WTC11 (cell line): ENCODE measurements at regions not wholly inside any gene's neighbourhood (a gene's known extent, or its start where the extent isn't known, plus 50 kb on each side); places are given as distances from the start of the nearest gene placed in this dataset.

ENCODE experiments used
- ATF2 ChIP-seq: sonication (generic); formaldehyde crosslinking; IDR thresholded peaks from 2 replicates; pipeline ENCODE4 v1.8.1; 2022; ENCODE audit warnings: low read depth, missing genetic modification reagents, borderline replicate concordance
- CREB1 ChIP-seq: sonication (generic); formaldehyde crosslinking; IDR thresholded peaks from 2 replicates; pipeline ENCODE4 v1.8.0; 2023; ENCODE audit warnings: mild to moderate bottlenecking, missing genetic modification reagents
- CREM ChIP-seq: sonication (generic); formaldehyde crosslinking; IDR thresholded peaks from 2 replicates; pipeline ENCODE4 v1.8.1; 2022; ENCODE audit warnings: mild to moderate bottlenecking, missing genetic modification reagents, moderate library complexity
- JUN ChIP-seq: sonication (generic); formaldehyde crosslinking; IDR thresholded peaks from 2 replicates; pipeline ENCODE4 v1.8.0; 2023; ENCODE audit warnings: mild to moderate bottlenecking, missing genetic modification reagents
- MAX ChIP-seq: sonication (generic); formaldehyde crosslinking; IDR thresholded peaks from 2 replicates; pipeline ENCODE4 v1.8.0; 2022; ENCODE audit warnings: mild to moderate bottlenecking, missing genetic modification reagents
- NR1H2 ChIP-seq: sonication (generic); formaldehyde crosslinking; IDR thresholded peaks from 2 replicates; pipeline ENCODE4 v1.9.0; 2021; ENCODE audit warnings: mild to moderate bottlenecking, moderate library complexity, missing genetic modification reagents
- NR2C2 ChIP-seq: sonication (generic); formaldehyde crosslinking; IDR thresholded peaks from 2 replicates; pipeline ENCODE4 v1.8.0; 2022; ENCODE audit warnings: mild to moderate bottlenecking, missing genetic modification reagents
- TF ChIP-seq, protein P1 (sequence below): fragments of 200-600 bp; IDR thresholded peaks from 2 replicates; pipeline ENCODE4 v1.8.0; 2022; ENCODE audit warnings: antibody characterized with exemption
- TF ChIP-seq, protein P2 (sequence below): sonication (generic); formaldehyde crosslinking; IDR thresholded peaks from 2 replicates; pipeline ENCODE4 v1.8.0; 2022; ENCODE audit warnings: mild to moderate bottlenecking, missing genetic modification reagents
- TF ChIP-seq, protein P3 (sequence below): sonication (generic); formaldehyde crosslinking; conservative IDR thresholded peaks from 2 replicates; pipeline ENCODE4 v1.8.1; 2022; ENCODE audit warnings: mild to moderate bottlenecking, missing genetic modification reagents

- TF ChIP-seq CREM (CRISPR knock-in tag) (no peak), JUN (CRISPR knock-in tag) (no peak), NR2C2 (CRISPR knock-in tag) (no peak), ATF2 (no peak), MAX (no peak), NR1H2 (no peak), CREB1 (no peak)
- TF ChIP-seq, protein P1, sequence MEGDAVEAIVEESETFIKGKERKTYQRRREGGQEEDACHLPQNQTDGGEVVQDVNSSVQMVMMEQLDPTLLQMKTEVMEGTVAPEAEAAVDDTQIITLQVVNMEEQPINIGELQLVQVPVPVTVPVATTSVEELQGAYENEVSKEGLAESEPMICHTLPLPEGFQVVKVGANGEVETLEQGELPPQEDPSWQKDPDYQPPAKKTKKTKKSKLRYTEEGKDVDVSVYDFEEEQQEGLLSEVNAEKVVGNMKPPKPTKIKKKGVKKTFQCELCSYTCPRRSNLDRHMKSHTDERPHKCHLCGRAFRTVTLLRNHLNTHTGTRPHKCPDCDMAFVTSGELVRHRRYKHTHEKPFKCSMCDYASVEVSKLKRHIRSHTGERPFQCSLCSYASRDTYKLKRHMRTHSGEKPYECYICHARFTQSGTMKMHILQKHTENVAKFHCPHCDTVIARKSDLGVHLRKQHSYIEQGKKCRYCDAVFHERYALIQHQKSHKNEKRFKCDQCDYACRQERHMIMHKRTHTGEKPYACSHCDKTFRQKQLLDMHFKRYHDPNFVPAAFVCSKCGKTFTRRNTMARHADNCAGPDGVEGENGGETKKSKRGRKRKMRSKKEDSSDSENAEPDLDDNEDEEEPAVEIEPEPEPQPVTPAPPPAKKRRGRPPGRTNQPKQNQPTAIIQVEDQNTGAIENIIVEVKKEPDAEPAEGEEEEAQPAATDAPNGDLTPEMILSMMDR, result no peak
- TF ChIP-seq, protein P2, sequence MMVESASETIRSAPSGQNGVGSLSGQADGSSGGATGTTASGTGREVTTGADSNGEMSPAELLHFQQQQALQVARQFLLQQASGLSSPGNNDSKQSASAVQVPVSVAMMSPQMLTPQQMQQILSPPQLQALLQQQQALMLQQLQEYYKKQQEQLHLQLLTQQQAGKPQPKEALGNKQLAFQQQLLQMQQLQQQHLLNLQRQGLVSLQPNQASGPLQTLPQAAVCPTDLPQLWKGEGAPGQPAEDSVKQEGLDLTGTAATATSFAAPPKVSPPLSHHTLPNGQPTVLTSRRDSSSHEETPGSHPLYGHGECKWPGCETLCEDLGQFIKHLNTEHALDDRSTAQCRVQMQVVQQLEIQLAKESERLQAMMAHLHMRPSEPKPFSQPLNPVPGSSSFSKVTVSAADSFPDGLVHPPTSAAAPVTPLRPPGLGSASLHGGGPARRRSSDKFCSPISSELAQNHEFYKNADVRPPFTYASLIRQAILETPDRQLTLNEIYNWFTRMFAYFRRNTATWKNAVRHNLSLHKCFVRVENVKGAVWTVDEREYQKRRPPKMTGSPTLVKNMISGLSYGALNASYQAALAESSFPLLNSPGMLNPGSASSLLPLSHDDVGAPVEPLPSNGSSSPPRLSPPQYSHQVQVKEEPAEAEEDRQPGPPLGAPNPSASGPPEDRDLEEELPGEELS (CRISPR knock-in tag), result no peak
- TF ChIP-seq, protein P3, sequence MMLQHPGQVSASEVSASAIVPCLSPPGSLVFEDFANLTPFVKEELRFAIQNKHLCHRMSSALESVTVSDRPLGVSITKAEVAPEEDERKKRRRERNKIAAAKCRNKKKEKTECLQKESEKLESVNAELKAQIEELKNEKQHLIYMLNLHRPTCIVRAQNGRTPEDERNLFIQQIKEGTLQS (CRISPR knock-in tag), result no peak
These were observed 93.3 kb downstream of the RCN1 start for GRCh38 chr11:32184041-32184722.
